ENCODE measurements at regions not wholly inside any gene's neighbourhood (a gene's known extent, or its start where the extent isn't known, plus 50 kb on each side); places are given as distances from the start of the nearest gene placed in this dataset.

DNA sequence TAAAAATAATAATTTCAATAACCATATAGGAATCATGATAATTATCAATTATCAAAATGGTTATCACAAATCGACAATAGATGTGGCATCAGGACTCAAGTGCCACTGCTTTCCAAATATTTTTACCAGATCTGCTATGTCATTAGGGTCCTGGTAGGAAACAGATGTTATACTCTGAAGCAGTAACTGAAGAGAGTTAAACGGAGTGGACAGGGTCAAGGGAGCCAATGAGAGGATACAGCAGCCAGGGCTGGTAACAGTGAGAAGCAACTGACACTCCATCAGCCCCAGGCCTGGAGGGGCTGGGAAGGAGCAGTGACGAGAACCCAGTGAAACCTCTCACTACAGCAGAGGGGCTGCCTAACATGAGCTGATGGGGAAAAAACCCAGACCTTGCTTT lies 322.4 kb downstream of the NPR3 start:
- no peak overlapping the region for H3K4me3 ChIP-seq (ENCODE audit: low read length)
- DNase-seq (ENCODE audit: low read depth), result no peak
- TF ChIP-seq, protein P1, sequence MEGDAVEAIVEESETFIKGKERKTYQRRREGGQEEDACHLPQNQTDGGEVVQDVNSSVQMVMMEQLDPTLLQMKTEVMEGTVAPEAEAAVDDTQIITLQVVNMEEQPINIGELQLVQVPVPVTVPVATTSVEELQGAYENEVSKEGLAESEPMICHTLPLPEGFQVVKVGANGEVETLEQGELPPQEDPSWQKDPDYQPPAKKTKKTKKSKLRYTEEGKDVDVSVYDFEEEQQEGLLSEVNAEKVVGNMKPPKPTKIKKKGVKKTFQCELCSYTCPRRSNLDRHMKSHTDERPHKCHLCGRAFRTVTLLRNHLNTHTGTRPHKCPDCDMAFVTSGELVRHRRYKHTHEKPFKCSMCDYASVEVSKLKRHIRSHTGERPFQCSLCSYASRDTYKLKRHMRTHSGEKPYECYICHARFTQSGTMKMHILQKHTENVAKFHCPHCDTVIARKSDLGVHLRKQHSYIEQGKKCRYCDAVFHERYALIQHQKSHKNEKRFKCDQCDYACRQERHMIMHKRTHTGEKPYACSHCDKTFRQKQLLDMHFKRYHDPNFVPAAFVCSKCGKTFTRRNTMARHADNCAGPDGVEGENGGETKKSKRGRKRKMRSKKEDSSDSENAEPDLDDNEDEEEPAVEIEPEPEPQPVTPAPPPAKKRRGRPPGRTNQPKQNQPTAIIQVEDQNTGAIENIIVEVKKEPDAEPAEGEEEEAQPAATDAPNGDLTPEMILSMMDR (IDR thresholded peaks at IDR 0.05; ENCODE audit: insufficient read depth, low read depth, low read length, missing control alignments), result no peak

DNA sequence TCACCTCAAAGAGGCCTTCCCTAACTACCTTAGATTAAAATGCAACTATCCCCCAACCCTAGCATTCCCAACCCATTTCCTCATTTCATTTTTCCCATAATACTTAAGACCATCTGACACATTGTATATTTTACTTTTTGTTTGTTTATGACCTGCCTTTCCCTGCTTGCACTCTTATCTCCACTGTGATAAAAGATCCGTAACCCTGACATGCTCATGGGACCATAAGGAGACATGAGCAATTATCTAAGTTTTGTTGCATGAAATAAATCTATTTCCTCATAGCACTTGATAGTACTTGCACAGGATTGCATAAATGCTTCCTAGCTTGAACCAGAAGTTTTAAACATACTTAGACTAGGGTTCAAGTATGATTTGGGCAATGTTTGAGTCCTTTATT lies 323.7 kb downstream of the NPR3 start:
- H3K4me3 ChIP-seq (ENCODE audit: low read length), result no peak overlapping the region
- no peak for DNase-seq (ENCODE audit: low read depth)
- TF ChIP-seq, protein P1 (IDR thresholded peaks at IDR 0.05; ENCODE audit: insufficient read depth, low read depth, low read length, missing control alignments), result no peak

DNA sequence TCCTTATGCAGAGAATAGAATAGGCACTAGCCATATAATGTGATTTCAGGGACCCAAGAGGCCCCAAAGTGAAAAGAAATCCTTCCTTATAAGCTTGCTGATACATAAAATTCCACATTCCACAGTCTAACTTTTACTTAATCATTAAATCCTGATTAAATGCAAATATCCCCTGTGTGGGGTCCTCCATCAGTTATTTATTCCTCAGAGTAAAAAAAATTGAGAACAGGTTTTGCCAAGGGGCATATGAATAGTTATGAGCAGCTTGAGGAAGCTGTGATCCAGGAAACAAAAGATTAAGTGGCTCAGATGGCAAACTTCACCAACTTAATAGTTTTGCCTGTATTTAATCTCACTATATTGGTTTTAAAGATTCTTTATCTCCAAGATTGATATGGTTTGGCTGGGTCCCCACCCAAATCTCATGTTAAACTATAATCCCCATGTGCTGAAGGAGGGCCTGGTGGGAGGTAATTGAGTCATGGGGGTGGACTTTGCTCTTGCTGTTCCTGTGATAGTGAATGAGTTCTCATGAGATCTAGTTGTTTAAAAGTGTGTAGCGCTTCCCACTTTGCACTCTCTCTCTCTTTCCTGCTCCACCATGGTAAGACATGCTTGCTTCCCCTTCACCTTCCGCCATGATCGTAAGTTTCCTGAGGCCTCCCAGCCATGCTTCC lies 324.9 kb downstream of the NPR3 start:
- H3K4me3 ChIP-seq (ENCODE audit: low read length), result no peak overlapping the region
- no peak for DNase-seq (ENCODE audit: low read depth)
- TF ChIP-seq, protein P1 (IDR thresholded peaks at IDR 0.05; ENCODE audit: insufficient read depth, low read depth, low read length, missing control alignments), result no peak

DNA sequence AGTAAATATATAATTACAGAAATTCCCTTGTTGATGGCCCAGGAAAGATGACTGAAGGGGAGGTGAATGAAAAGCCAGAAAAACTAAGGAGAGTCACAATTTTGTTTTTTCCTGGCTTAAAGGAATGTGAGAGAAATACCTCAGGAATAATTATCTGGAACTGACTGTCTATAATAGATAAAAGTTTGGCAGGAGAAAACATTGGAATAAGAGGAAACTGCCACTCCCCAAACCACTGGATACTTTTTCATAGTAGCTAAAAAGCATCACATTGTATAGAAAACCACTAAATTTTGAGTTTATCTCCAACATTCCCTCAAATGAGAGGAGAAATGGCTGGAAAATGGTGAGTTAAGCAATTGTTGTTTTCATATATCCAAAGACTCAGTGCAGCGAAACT lies 326.0 kb downstream of the NPR3 start:
- no peak for DNase-seq (ENCODE audit: low read depth)
- no peak overlapping the region for H3K4me3 ChIP-seq (ENCODE audit: low read length)
- TF ChIP-seq, protein P1 (IDR thresholded peaks at IDR 0.05; ENCODE audit: insufficient read depth, low read depth, low read length, missing control alignments), result no peak

DNA sequence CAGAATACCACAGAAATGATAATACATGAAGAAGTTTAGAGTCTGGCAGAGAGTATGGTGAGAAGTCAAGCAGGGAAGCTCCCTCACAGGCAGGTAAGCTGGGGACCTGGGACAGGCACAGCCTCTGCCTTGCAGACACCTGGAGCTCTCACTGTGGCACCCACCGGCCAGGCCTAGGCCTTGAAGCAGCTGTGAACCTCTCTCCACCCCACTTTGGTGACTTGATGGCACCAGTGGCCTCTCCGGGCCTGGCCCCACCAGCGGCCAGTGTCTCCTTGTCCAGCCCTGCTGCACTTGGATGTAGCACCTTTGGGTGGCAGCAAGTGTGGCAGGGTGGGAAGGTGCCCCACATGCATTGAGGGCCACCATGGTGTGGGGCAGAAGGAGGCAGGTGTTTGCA lies 330.5 kb downstream of the NPR3 start:
- DNase-seq (ENCODE audit: low read depth), result no peak
- H3K4me3 ChIP-seq (ENCODE audit: low read length), result no peak overlapping the region
- TF ChIP-seq, protein P1 (IDR thresholded peaks at IDR 0.05; ENCODE audit: insufficient read depth, low read depth, low read length, missing control alignments), result no peak

DNA sequence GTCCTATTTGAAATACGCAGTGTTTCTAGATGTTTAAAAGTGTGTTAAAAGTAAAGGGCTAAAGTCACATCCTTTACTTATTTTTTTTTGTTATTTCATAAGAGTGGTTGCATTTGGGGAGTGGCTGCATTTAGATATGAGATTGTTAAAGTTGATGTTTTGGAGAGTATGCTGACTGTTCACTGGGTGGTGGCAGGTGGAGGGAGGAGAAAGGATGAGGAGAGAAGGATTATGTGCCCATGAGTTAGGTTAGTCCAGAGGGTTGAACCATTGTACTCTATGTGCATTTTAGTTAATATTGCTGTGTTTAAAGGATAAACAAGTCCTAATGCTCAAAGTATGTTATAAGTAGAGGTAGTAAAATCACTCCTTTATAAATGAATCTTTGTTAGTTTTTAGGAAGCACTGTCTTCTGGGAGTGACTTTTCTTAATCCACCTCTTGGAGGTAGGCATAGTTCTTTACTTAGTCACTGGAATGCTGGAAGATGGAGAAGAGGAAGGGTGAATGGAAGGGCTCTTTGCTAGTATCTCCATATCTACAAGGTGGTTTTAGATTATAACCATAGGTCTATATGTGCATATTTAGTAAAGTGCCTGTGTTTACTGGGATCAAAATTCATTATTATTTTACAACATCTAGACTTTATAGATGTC lies 332.3 kb downstream of the NPR3 start:
- TF ChIP-seq, protein P1 (IDR thresholded peaks at IDR 0.05; ENCODE audit: insufficient read depth, low read depth, low read length, missing control alignments), result no peak
- no peak overlapping the region for H3K4me3 ChIP-seq (ENCODE audit: low read length)
- DNase-seq (ENCODE audit: low read depth), result peak; percentile 18

DNA sequence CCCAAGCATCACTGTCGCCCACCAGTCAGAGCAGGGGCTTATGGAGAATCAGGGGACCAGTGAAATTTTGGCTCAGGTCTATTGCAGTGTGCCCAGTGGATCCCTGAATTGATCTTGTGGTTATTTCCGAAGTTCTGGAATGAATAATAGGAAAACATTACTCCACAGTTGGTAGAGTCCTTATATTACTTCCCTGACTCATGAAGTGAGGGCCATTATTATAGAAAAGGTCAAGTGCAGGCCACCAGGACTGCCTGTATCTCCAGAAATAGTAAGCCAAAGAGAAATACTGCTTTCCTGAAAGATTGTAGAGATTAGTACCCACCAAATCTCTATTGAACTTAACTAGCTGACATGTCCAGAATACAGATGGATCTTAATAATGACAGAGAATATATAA lies 335.0 kb downstream of the NPR3 start:
- TF ChIP-seq, protein P1 (IDR thresholded peaks at IDR 0.05; ENCODE audit: insufficient read depth, low read depth, low read length, missing control alignments), result no peak
- no peak overlapping the region for H3K4me3 ChIP-seq (ENCODE audit: low read length)

More for the DNA sequence above, 335.0 kb downstream of the NPR3 start:
- DNase-seq (ENCODE audit: low read depth), result no peak

All from epithelial cell of esophagus (primary cell).